WI38 (cell line): ENCODE measurements at regions not wholly inside any gene's neighbourhood (a gene's known extent, or its start where the extent isn't known, plus 50 kb on each side); places are given as distances from the start of the nearest gene placed in this dataset.
"Not testable (repeated sequence)": the region's sequence is repeated elsewhere in the genome, so short reads cannot be mapped to it uniquely, and the experiment has no call there.

Experiments
- H3K4me3 ChIP-seq: 2 replicates; pipeline ENCODE4 v1.5.1; 2011; ENCODE audit warnings: low read depth, mild to moderate bottlenecking, control low read depth, low read length
- CTCF ChIP-seq: IDR thresholded peaks from 2 replicates; pipeline ENCODE4 v1.5.1; 2012; ENCODE audit warnings: low read depth, mild to moderate bottlenecking, control low read depth, low read length

DNA sequence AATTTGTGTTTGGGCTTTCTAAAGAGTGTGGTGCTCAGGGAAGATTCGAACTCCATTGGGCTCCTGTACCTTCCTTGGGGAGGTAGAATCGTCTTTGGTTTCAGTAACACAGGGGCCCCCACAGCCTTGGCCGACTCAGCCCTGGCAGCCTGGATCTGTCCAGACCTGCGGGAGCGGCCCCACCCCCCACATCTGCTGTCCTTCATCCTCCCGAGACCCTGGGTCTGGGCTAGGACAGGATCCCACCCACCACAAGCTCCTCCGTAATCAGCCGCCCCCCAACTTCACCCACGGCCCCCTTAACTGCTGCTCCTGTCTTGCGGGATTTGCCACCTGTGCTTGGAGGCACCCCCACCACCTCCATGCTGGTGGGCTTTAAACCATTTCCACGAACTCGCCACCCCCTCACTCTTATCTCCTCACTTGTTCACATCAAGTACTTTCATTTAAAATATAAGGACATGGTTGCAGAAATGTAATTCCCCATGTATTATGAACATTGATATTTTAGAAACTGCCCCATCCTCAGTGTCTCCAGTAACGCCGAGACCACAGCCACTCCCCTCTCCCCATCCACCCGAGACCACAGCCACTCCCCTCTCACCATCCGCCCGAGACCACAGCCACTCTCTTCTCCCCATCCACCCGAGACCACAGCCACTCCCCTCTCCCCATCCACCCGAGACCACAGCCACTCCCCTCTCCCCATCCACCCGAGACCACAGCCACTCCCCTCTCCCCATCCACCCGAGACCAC lies 84.7 kb upstream of the SFSWAP start:
- H3K4me3 ChIP-seq, result not testable (repeated sequence)

- not testable (repeated sequence) for H3K4me3 ChIP-seq
Observed at GRCh38 chr12:131627151-131628022, 83.5 kb upstream of the SFSWAP start.

DNA sequence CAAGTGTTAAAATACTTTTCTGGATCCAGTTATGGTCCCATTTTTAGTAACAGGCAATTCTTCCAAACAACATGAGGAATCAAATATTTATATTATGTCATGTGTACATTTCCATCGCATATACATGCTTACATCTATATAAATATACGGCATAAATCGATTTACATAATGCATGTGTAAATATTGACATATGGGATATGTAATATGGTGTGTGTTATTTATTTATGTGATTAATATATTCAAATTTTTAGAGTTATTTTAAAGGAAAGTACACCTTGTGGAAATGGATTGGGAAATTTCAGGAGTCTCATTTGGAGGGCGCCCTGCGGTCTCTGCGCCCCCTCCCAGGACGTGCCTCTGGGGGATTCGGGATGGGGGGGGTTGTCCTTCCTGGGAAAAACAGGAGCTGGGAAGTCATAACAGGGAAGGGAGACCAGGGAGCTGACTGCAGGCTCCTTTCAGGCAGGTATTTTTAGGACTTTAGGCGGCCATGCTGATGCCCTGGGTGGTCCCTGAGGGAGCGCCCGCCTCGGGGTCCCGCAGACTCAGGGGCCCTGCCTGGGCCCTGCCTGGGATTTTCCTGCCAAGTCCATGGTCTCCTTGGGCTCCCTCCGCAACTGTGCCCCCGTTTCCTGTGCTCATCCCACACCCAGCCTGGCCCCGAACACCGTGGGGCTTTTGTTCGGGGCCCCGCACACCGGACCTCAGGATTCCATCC lies 82.7 kb upstream of the SFSWAP start:
- TF ChIP-seq CTCF, result no peak
- no peak overlapping the region for H3K4me3 ChIP-seq

- no peak overlapping the region for H3K4me3 ChIP-seq
- no peak for TF ChIP-seq CTCF
Observed at GRCh38 chr12:131628766-131629448, 82.0 kb upstream of the SFSWAP start.

- no peak overlapping the region for H3K4me3 ChIP-seq
- no peak for TF ChIP-seq CTCF
Observed at GRCh38 chr12:131631230-131631629, 79.7 kb upstream of the SFSWAP start.

- H3K4me3 ChIP-seq, result not testable (repeated sequence)
Observed at GRCh38 chr12:131631889-131632651, 78.8 kb upstream of the SFSWAP start.

GRCh38 chr12:131632652-131633023 lies 78.3 kb upstream of the SFSWAP start:
- H3K4me3 ChIP-seq, result not testable (repeated sequence)

- not testable (repeated sequence) for H3K4me3 ChIP-seq
Observed at GRCh38 chr12:131633610-131634009, 77.3 kb upstream of the SFSWAP start.

- H3K4me3 ChIP-seq, result no peak overlapping the region
- TF ChIP-seq CTCF, result no peak
Observed at GRCh38 chr12:131634037-131634436, 76.9 kb upstream of the SFSWAP start.

- not testable (repeated sequence) for H3K4me3 ChIP-seq
Observed at GRCh38 chr12:131635012-131635411, 75.9 kb upstream of the SFSWAP start.
